Right ventricle myocardium inferior (tissue), 1 donor: ENCODE measurements at regions not wholly inside any gene's neighbourhood (a gene's known extent, or its start where the extent isn't known, plus 50 kb on each side); places are given as distances from the start of the nearest gene placed in this dataset.

Experiments used
- ATAC-seq: fragments of 200-7000 bp; cut with Tn5 transposase; one replicate; pipeline ENCODE4 v1.9.1; 2020; ENCODE audit warnings: mild to moderate bottlenecking, moderate library complexity
- DNase-seq: peaks from one replicate; pipeline ENCODE4 v3.0.0; 2021; ENCODE audit errors: missing footprints
- intact Hi-C: fragments of 100-400 bp; cut with DNase I; formaldehyde crosslinking; loops from one replicate; pipeline ENCODE4 v1.11.0; 2022
- donor health status: DM: no; HTN: yes; CAD: no; lungs with severe emphysema.

DNA sequence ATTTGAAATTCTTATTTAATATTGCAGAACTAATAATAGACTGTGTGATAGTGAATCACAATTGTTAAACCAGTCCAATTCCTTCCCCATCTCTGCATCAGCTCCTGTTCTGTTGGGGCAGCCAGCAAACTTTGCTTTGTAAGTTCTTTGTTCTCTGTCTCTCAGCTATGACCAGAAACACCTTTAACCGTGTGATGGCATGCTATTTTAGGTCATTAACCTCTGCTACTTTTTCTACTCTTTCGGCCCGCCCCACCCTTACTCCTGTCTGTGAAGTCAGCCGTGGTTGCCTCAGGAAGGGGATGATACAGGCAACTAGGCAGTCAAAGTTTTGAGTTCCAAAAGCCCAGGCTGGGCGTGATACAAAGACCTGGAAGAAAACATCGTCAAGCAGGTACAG is 51.3 kb upstream of the EGFL6 start:
- DNase-seq (no peak), ATAC-seq (no peak)
- intact Hi-C loops = no loop called here

DNA sequence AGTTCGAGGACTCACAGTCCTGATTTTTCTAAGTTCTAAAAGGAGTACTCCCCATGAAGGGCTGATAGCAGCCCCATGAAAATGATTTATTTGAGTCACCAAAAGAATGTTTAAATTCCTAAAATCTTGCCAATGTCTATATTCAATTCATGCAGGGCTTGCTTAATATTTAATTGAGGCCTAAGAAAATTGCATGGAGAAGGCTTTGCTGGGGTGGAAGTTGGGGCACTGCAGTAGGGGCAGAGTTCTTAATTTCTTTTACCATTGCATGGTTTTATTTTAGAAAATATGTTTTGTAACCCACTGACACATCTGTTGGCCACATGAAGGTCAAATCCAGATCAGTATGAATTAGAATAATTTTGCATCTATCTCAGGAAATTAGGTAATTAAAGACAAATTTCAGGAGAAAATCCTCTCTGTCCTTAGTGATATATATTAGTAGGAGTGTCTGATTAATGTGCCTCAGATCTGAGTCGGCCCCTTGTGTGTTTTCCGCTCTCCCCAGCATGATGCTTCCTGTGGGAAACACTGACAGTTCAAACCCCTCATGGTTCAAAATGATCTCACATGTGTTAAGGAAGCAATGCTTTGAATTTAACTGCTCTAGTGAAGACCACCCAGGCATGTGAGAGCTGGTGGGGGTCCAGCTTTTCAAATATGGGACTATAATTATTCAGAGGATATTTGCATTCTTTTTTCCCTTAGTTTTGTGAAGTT is 54.0 kb upstream of the EGFL6 start:
- ATAC-seq (no peak), DNase-seq (no peak)
- intact Hi-C loops = no loop called here

DNA sequence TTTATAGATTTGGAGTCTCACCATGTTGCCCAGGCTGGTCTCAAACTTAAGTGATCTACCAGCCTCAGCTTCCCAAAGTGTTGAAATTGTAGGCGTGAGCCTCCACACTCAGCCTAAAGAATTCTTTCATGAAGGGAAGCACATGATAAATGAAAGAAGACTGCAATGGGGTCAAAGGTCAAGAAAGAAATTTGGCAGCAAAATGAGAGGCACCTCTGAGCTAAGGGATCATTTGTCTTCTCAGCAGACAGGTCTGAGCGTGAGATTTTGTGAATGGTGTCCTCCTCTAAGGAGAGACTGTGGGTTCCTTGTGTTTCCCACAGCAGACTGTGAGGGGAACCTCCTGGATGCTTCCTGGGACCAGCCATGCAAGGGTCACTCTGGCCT is 57.5 kb upstream of the EGFL6 start:
- ATAC-seq (no peak), DNase-seq (no peak)
- intact Hi-C loops = no loop called here

- DNase-seq = no peak
- intact Hi-C loops = no loop called here
- no peak for ATAC-seq
These were observed 58.0 kb upstream of the EGFL6 start for GRCh38 chrX:13511241-13511943.

- DNase-seq (no peak), ATAC-seq (no peak)
- intact Hi-C loops = no loop called here
These were observed 61.5 kb upstream of the EGFL6 start for GRCh38 chrX:13507893-13508292.

DNA sequence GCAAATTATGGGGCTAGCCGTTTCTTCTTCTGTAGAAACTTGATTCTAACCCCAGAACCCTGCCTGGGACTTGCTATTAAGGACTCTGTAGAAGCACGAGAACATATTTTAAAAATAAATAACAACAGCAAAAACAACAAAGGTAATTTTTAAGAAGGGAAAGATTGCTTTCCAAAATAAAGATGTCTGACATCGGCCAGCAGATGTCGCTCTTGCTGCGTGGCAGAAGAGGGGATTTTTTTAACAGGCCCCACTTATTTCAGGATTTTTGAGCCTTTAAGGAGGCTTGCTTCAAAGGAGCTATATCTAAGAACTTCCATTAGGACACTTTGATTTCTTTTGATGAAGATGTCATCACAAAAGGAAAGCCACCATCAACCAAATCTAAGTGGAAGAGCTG is 62.8 kb upstream of the EGFL6 start:
- ATAC-seq (no peak), DNase-seq (no peak)
- intact Hi-C loops = loop anchor here (1.0 kb wide), 1 partner anchor 524 kb away; no protein-coding TSS in a partner anchor

GRCh38 chrX:13502590-13502989 is 66.8 kb upstream of the EGFL6 start:
- DNase-seq = no peak
- intact Hi-C loops = no loop called here
- no peak for ATAC-seq

- no peak for ATAC-seq
- intact Hi-C loops = no loop called here
- DNase-seq = no peak
These were observed 69.7 kb upstream of the EGFL6 start for GRCh38 chrX:13499736-13500135.

GRCh38 chrX:13498238-13498637 is 71.2 kb upstream of the EGFL6 start:
- DNase-seq (no peak), ATAC-seq (no peak)
- intact Hi-C loops = no loop called here

GRCh38 chrX:13495232-13495631 is 74.2 kb upstream of the EGFL6 start:
- DNase-seq = no peak
- ATAC-seq = no peak
- intact Hi-C loops = no loop called here

- no peak for DNase-seq
- intact Hi-C loops = no loop called here
- ATAC-seq = no peak
These were observed 74.8 kb upstream of the EGFL6 start for GRCh38 chrX:13494562-13494961.

GRCh38 chrX:13493659-13494058 is 75.7 kb upstream of the EGFL6 start:
- intact Hi-C loops = no loop called here
- DNase-seq (no peak), ATAC-seq (no peak)

DNA sequence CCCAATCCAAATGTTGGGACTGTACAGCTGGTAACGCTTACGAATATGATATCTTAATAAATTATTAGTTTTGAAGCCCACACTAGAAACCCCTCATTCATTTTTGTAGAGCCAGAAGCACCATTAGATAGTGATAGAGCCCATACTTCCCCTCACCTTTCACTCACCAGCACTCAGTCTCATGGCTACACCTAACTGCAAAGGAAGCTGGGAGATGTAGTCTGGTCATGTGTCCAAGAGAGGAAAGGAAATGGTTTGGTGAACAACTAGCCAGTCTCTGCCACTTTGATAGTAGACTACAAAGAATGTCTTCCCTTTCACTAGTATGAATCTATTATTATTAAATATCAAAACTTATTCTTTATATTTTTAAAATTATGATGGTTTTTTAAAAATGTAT is 77.1 kb upstream of the EGFL6 start:
- intact Hi-C loops = no loop called here
- DNase-seq (no peak), ATAC-seq (no peak)

- intact Hi-C loops = no loop called here
- DNase-seq (no peak), ATAC-seq (no peak)
These were observed 78.3 kb upstream of the EGFL6 start for GRCh38 chrX:13491061-13491460.

DNA sequence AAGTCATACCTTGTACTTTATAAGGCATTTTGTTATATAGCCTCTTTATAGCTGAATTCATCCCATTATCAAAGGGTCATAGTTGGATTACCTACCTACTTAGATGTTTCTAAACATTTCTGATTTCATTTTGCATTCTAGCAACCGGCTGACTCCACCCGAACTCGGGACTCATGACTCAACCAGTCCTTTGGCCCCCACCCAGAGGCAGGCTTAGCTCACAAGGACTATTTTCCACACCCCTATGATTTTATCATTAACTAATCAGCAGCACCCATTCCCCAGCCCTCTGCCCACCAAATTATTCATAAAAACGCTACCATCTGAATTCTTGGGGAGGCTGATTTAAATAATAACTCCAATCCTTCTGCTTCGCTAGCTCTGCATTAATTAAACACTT is 79.9 kb upstream of the EGFL6 start:
- no peak for DNase-seq
- intact Hi-C loops = loop anchor here (2.0 to 5.0 kb wide), 3 partner anchors 237 to 677 kb away; no protein-coding TSS in a partner anchor
- no peak for ATAC-seq

DNA sequence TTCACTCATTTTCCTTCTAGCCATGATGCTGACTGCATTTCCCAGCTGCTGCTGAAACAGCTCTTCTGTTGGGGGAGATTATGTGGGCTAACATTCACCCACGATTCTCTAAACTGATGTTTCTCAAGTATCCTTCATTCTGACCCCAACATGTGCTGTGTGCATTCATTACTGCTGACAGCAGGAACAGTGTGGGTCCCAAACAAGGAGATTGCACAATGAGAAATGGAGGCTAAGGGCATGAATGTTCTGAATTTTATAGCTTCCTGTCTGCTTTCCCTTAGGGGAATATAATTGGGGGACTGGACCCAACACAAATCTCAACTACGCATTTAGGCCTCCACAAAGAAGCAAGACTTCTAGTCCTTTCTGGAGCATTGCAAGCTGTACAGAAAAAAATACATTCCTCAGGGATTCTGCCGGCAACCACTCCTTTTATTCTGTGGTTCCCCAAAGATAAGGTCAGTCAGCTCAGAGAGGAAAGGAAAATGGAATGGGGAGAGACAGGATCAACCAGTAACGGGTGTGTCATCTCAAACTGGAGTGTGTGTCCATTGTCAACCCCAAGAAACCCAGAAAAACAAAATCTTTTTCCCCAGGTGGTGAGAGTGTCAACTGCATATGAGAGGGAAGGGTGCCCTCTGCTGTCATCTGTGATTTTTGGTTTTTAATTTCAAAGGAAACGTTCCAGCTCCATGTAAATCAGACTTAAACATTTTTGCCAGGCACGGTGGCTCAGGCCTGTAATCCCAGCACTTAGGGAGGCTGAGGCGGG is 81.5 kb upstream of the EGFL6 start:
- DNase-seq (no peak), ATAC-seq (peak; percentile 86)
- intact Hi-C loops = loop anchor here (2.0 to 5.0 kb wide), 4 partner anchors 236 to 676 kb away; no protein-coding TSS in a partner anchor

GRCh38 chrX:13485167-13485566 is 84.2 kb upstream of the EGFL6 start:
- intact Hi-C loops = loop anchor here (5.0 kb wide), 2 partner anchors 233 to 673 kb away; no protein-coding TSS in a partner anchor
- DNase-seq = no peak
- no peak for ATAC-seq

DNA sequence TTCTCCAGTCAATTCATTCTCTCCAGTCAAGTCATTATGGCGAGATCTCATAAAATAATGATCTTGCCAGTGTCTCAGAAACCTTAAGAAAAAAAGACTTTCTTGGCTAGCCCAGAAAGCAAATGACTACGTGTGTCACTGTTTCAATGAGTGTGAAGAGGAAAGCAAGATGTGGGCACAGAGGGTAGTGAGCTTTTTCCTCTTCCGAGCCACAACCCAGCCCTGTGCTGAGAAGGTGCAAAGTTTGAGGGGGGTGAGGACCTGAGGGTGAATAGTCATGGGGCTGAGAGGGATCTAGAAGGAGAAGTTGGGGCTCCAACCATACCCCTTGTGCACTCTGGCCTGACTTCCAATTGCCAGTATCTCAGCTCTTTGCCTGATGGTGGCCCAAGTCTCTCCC is 85.6 kb upstream of the EGFL6 start:
- no peak for ATAC-seq
- DNase-seq = no peak
- intact Hi-C loops = no loop called here

DNA sequence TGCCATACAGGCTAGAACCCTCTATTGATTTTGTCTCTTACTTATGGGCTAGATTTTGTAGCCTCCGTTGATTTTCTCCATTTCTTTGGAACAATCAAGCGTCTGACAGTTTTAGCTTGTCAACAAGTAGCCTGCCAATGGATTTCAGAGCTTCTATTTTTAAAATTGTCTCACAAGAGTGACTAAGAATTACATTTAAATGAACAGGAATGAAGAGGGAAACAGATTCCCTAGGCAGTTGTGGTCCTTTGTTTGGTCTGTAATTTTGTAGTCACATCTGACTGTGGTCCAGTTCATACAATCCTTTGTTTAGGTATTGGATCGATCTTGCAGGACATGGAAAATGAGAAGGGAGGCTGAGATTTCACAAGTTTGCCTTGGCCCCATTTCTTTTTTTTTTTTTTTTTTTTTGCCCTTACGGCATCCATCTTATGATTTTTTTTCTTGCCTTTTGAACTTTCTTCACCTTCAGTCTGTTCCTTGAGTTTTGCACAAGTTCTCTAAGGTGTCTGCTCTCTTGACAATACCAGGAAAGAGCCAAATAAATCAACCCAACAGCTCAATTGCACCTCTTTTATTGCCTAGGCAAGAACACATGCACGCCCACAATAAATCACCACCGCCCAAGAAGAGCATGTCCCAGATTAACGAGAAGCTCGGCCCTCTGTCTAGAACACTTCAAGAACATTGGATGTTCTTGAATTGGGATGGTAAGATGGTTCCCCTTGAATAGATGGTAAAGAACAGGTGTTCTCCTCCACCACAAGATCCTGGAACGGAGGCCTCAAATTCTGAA is 86.5 kb upstream of the EGFL6 start:
- ATAC-seq (no peak), DNase-seq (no peak)
- intact Hi-C loops = no loop called here
